ENCODE measurements at regions not wholly inside any gene's neighbourhood (a gene's known extent, or its start where the extent isn't known, plus 50 kb on each side); places are given as distances from the start of the nearest gene placed in this dataset.

GRCh38 chr2:38450509-38450908 lies 73.4 kb upstream of the ATL2 start:
- DNase-seq (ENCODE audit: low spot score) = no peak

DNA sequence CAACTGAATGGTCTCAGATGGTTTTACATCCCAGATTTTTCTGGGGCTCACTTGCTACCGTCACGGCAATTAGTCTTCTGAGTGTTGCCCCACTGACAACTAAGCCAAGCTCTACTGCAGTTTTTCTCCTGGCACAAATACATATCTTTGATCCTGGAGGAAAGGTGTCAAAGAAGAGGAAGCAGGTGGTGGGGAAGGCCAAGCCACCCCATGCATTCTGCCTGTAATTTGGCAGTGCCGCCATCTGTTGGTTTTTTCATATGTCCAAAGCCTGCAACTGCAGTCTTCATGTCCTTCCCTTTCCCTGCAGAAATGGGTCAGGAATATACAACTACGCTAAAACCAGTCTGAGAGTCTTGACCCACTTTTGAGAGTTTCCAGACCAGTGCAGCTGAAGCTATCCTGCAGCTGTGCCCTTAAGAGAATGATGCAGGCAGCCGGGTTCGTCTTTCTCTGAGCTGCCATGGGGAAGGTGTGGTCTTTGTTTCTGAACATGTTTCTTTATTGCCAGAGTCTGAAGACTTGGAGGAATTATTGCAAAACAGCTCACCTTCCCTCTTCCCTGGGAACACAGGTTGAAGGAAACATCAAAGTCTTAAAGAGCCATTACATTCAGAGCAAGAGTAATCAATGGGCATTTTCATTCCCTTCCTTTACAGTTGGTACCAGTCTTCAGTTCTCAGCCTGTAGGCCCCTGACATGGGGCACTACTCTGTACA lies 71.8 kb upstream of the ATL2 start:
- DNase-seq (ENCODE audit: low spot score) = no peak

GRCh38 chr2:38446906-38447561 lies 70.0 kb upstream of the ATL2 start:
- DNase-seq (ENCODE audit: low spot score) = no peak

DNA sequence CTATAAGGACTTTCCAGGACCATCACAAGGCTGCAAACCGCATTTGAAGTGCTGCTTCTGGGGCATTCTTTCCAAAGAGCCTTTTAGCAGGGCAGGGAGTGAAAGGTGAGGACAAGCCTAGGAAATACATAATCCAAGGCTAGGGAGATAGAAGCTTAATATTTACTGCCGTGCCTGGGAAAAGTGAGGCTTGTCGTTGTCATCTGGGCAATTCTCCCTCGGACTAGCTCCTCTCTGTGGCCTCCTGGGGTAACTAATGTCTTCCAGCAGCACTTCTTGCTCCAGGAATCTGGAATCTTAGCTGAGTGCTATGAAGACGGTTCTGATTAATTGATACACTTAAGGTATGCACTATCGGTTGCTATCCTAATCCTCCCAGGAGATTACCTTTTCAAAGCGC lies 69.3 kb upstream of the ATL2 start:
- no peak for DNase-seq (ENCODE audit: low spot score)

GRCh38 chr2:38444247-38444646 lies 67.2 kb upstream of the ATL2 start:
- no peak for DNase-seq (ENCODE audit: low spot score)

DNA sequence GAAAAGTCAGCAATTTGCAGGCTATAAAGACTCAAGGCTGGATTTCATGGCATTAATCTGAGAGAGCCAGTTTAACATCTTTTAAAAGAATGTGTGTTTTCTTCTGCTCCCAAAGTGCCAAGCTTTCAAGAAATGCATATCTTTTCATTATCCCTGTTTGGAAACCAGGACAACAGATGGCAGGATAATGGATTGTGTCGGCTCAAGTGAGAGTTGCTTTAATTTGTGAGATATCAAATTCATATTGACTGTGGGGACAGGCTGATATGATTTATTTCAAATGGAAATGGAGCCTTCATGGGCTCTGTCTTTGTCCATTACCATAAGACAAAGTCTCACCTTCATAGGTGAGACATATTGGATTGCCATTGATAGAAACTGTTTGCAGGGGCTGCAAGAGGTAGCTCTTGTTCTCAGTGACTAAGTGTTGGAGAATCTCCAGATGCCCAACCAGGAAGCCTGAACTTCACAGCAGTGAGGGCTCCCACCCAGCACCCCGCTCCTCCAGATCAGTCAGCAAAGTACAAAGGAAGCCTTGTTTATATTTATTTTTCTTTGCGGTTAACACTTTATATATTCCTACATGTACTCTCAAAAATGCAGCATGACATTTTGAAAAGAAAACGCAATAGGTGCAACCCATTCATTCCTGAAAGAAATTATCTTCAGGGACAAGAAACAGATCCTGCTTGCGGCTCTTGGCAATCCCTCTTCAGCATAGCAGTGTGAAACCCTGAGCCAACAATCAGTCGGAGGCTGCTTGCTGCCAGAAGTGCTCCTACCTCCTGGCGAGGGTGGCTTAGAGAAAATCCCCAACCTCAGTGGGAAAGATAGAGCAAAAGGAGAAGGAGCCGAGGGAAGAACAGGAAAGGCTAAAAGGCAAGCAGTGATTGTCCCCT lies 65.8 kb upstream of the ATL2 start:
- no peak for DNase-seq (ENCODE audit: low spot score)

DNA sequence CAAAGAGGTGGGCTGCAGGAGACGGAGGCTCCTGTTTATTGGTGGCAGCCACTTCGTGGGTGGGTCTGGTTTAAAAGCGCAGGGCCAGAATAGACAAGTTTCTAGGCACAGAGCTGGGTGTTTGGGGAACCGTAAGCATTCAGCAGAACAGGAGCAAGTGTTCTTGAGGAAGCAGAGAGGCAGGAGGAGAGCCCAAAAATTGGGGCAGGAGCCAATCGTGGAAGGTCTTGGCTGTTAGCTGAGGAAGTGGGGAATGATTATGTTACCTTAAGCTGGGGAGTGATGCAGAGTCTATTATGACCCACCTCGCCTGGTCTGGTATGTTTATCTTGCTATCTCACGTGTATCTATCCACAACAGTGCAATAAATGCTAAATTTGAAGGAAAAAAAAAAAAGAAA lies 64.3 kb upstream of the ATL2 start:
- DNase-seq (ENCODE audit: low spot score) = no peak

DNA sequence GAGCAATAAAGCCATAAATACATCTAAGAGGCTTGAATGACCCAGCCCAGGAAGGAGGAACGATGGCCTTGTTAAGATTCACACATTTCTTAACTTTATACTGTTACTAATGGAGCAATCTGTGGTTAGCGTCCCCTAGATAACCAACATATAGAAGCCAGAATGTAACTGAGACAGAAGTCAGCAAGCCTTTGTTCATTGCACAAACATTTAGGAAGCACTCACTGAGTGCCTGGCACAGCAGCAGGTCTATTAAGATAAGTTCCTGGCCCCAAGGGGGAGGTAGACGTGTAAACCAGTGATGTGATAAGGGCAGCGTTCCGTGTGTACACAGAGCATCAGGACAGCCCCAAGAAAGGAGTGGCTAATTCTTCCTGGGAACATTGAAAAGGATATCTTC lies 63.6 kb upstream of the ATL2 start:
- DNase-seq (ENCODE audit: low spot score) = no peak

DNA sequence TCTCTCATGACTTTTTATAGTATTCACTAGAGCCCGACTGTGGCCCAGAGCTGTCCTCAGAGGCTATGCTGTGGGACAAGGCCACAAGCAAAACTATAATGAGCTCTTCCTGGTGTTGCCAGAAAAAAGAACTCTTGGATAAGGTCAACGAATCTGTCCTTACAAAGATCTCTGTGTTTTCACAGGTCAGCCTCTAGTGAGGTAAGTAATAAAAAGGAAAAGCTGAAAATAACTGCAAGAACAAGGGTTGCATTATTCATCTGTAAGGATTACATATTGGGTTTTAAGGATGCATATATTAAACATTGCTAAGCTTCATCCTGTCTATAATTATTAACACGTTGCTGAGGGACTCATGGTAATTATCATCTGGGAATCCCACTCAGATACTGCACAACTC lies 62.8 kb upstream of the ATL2 start:
- DNase-seq (ENCODE audit: low spot score) = no peak

DNA sequence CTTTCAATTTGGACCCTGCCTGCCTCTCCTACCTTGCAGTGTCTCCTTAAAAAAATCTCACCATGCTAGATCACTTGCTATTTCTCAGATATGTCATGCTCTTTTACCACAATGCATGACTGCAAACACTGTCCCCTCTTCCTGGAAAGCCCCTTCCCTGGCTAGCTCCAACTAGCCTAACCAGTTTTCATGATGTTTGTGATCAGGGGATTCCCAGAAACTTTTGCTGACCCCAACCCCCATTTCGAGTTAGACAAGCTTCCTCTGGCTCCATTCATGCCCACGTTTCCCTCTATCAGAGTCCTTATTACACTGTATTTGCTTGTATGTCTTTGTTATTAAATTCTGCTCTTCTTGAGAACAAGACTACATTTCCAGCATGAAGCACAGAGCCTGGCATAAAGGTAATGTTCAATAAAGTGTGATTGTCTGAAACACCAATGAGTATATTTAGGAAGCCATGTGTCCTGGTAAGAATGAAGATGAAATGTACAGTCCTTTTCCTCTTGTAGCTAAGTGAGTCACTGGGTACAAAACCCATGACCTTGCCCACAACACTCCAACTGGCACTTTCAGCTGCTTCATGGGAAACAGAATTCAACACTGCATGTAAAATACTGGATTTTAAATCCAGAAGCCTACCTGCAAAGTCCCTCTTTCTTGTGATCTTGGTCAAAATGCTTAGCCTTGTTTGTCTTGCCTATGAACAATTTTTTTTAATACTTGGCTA lies 62.0 kb upstream of the ATL2 start:
- DNase-seq (ENCODE audit: low spot score) = no peak

GRCh38 chr2:38438133-38438882 lies 61.2 kb upstream of the ATL2 start:
- no peak for DNase-seq (ENCODE audit: low spot score)

DNA sequence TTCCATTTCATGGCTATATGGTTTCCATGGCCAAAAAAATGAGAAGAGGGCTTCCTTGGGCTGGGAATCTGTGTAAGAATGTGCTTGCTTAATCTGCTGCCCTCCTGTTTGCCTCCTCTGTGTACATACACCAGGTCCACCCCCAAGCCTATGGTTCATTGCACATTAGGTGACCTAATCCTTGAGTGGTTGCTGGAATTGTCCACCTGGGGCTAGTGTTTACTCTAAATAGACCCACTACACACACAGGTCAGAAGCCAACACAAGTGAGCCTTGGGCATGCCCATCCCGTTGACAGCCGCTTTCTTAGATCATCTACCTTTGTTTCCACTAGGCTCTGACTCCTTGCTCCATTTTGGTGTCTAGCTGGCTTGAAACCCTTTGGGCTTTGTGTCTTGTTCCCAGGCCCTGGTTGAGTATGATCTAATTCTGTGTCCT lies 59.2 kb upstream of the ATL2 start:
- DNase-seq (ENCODE audit: low spot score) = no peak

DNA sequence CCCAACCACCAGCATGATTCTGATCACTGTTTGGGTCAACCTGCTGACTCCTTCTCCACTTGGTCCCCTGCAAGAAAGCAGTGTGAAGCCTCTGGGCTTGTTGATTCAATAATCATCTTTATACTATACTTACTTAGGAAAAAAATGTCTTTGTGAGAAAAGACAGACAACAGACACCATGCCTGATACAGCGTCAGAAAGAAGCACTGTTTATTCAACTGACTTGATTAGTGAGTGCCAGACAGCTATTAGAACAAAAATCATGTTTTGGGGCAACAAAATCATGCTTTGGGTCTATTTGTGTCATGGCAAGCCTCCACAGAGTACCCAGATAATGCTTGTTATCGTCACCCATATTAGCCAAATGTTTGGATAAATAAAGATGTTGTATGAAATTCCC lies 58.7 kb upstream of the ATL2 start:
- DNase-seq (ENCODE audit: low spot score) = no peak

- no peak for DNase-seq (ENCODE audit: low spot score)
Observed at GRCh38 chr2:38434595-38434994, 57.5 kb upstream of the ATL2 start.

DNA sequence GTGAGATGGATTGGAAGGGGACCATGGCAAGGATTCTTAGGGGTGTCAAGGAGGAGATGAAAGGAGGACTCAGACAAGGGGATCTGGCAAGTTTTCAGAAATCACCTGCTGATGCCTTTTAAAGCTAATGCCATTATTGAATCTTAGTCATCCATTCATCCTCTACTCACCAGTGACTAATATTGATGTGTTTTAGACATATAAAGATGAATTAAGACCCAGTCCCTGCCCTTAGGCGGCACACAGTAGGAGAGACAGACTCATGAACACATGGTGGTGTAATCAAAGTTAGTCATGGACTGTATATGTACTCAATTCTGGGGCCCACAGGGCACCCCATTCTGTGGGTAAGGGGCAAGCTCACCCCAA lies 56.5 kb upstream of the ATL2 start:
- no peak for DNase-seq (ENCODE audit: low spot score)

DNA sequence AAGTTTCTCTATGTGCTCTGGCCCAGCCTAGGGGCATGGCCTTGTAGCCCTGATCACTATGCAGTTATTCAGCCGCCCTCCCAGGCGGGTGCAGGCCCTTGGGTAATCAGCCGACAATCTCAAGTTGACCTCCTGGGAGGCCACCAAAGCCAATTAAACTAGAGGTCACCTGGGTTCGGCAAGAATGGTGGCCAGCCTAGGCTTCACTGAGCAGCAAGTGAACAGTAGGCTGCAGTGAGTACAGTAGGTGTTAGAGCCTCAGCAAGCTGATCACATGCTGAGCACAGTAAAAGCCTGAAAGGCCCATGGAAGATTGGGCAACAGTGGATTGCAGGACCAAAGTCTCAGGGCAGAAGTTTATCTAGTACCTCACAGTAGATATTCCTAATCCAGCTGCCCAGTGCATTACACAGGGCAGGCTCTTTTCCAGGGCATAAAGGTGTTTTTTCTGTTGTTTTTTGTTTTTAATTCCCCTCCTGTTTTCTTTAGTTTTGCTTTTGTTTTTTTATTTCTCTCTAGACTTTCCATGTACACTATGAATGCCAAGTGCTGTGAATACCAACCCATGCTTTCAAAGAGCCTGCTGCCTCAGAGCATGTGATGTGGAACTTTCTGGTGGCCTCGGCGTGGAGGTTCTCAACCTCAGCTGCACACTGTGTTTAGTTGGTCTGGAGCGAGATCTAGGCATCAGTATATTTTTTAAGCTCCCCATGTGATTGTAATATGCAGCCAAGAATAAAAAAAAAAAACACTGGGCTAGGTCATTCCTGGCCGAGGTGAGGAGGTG lies 55.9 kb upstream of the ATL2 start:
- DNase-seq (ENCODE audit: low spot score) = no peak

DNA sequence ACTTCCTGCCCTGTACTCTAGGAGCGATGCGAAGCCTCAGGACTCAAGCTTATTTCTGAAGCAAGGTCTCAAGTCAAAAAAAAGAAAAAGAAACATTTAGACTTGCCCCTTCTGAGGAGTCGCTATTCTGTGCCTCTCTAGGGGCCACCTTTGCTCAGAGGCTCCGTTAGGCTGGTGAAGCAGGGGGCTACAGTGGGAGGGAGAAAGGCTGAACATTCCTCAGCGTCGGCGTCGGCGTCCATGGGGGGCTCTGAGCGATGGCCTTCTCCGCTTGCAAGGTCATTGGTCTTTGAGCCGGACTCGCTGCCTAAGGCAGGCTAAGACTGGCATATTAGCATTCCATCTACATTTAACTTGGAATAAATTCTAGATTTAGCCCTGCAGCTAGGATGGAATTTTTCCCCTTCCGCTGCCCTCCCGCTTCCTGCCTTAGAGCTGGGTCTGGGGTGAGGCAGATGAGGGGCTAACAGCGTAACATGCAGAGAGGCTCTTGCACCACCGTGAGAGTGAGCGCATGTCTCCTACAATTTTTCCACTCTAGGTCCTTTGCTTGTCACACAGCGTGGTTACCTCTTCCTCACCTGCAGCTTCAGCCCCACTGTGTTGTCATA lies 53.6 kb upstream of the ATL2 start:
- no peak for DNase-seq (ENCODE audit: low spot score)

- DNase-seq (ENCODE audit: low spot score) = no peak
Observed at GRCh38 chr2:38430196-38430595, 53.1 kb upstream of the ATL2 start.

- no peak for DNase-seq (ENCODE audit: low spot score)
Observed at GRCh38 chr2:38427936-38428335, 50.9 kb upstream of the ATL2 start.

- no peak for DNase-seq (ENCODE audit: low spot score)
Observed at GRCh38 chr2:38427054-38427453, 50.0 kb upstream of the ATL2 start.
